HG02610 (cell line): ENCODE measurements at regions not wholly inside any gene's neighbourhood (a gene's known extent, or its start where the extent isn't known, plus 50 kb on each side); places are given as distances from the start of the nearest gene placed in this dataset.
"Not testable (repeated sequence)": the region's sequence is repeated elsewhere in the genome, so short reads cannot be mapped to it uniquely, and the experiment has no call there.

Source experiments
- ATAC-seq: cut with Tn5 transposase; IDR thresholded peaks from one replicate; pipeline ENCODE4 v1.9.1; 2021; ENCODE audit warnings: mild to moderate bottlenecking, moderate library complexity; ENCODE audit not compliant: unreplicated experiment

- no peak for ATAC-seq
Observed at GRCh38 chr6:11961923-11962322, 50.2 kb upstream of the HIVEP1 start.

- ATAC-seq = no peak
Observed at GRCh38 chr6:11960909-11961779, 51.0 kb upstream of the HIVEP1 start.

- no peak for ATAC-seq
Observed at GRCh38 chr6:11956781-11957180, 55.3 kb upstream of the HIVEP1 start.

- ATAC-seq = no peak
Observed at GRCh38 chr6:11953641-11954040, 58.5 kb upstream of the HIVEP1 start.

- ATAC-seq = no peak
Observed at GRCh38 chr6:11952316-11952715, 59.8 kb upstream of the HIVEP1 start.

GRCh38 chr6:11951868-11952267, 60.2 kb upstream of the HIVEP1 start:
- ATAC-seq = no peak

GRCh38 chr6:11950109-11950508, 62.0 kb upstream of the HIVEP1 start:
- ATAC-seq = no peak

- no peak for ATAC-seq
Observed at GRCh38 chr6:11947575-11947974, 64.5 kb upstream of the HIVEP1 start.

- ATAC-seq = no peak
Observed at GRCh38 chr6:11947063-11947462, 65.0 kb upstream of the HIVEP1 start.

GRCh38 chr6:11944111-11944510, 68.0 kb upstream of the HIVEP1 start:
- ATAC-seq = no peak

- ATAC-seq = no peak
Observed at GRCh38 chr6:11943060-11943459, 69.1 kb upstream of the HIVEP1 start.

GRCh38 chr6:11942185-11942864, 69.8 kb upstream of the HIVEP1 start:
- ATAC-seq = no peak

DNA sequence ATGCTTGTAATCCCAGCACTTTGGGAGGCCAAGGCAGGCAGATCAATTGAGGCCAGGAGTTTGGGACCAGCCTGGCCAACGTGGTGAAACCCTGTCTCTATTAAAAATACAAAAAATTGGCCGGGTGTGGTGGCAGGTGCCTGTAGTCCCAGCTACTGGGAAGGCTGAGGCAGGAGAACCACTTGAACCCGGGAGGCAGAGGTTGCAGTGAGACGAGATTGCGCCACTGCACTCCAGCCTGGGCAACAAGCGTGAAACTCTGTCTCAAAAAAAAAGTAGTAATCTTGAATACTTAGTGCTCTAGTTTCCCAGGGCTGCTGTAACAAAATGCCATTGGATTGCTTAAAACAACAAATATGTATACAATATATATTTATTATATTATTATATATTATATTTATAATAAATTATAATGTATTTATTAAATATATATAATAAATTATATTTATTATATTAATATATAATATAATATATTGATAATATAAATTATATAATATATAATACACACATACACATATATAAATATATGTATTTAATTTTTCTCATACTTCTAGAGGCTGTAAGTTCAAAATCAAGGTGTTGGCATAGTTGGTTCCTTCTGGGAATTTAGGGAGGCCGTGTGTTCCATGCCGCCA, 71.5 kb upstream of the HIVEP1 start:
- ATAC-seq = not testable (repeated sequence)

DNA sequence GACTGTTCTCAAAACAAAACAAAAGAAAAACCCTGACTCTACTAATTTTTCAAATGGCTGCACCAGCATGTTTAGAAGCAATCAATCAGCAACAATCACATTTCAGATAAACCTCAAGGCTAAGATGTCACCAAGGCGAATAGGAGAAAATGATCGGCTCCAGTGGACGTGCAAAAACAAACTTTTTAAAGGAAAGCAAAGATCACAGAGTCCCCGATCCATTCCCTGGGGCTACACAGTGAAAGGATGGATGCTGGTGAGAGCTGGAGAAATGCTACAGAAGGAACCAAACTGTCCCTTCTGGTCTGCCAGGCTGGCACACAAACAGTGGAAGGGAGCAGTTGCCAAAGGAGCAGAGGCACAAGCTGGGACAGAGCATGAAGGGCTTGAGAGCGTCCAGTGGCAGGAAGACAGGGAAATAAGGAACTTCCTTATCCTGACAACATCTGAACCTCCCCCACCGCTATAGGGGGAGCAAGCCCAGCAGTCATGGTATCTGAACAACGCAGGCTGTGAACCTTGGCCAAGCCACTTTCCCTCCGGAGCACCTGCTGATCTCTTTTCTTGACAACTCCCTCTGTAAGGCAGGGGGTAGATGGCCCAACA, 73.7 kb upstream of the HIVEP1 start:
- no peak for ATAC-seq

DNA sequence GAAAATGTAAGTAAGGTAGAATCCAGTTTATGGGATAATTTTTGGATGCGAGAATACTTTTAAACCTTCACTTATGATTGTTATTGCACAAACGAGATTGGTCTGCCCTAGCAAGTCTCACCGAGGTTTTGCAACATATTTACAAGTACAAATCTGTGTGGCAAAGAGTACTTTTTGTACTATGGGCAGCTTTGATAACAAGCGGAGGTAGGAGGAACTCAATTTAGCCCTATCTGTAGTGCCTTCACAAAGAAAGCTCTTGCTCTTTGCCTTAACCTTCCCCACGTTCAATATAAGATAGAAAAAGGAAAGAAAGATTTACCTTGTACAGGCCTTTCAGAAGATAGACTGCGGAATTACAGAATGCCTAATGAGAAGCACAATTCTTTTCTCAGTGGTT, 77.5 kb upstream of the HIVEP1 start:
- no peak for ATAC-seq

GRCh38 chr6:11932892-11933291, 79.2 kb upstream of the HIVEP1 start:
- not testable (repeated sequence) for ATAC-seq

DNA sequence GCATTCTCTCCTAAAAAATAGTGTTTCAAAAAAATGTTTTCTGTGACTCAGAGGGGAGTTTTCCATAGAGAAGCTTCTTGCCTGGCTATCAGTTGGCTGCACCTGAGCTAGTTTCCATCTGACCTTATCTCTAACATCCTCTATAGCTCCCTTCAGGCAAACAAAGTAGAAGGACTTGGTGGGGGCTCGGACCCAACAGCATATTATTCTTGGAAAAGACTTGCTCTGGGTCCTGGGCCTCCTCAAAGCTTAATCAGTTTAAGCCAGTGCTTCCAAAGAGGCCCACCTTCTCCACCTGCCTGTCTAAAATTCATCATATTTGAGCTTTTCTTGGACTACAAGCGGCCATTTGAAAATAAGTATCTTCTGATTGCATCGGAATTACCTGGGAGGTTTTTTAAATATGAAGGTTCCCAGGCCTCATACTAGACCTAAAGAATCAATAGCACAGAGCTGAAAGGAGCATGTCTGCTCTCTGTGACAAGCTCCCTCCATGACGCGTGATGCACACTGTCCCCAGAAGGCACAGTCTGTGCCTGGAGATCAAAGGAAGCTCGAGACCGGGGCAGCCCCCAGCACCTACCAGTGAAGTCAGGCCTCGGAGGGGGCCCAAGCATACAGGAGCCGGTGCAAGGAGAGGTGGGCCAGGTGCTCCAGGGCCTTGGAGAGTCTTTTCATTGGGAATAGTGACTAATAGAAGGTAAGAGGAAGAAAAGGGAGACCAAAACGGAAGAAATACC, 80.6 kb upstream of the HIVEP1 start:
- no peak for ATAC-seq

- not testable (repeated sequence) for ATAC-seq
Observed at GRCh38 chr6:11930834-11931233, 81.3 kb upstream of the HIVEP1 start.

GRCh38 chr6:11930240-11930639, 81.9 kb upstream of the HIVEP1 start:
- ATAC-seq = no peak

DNA sequence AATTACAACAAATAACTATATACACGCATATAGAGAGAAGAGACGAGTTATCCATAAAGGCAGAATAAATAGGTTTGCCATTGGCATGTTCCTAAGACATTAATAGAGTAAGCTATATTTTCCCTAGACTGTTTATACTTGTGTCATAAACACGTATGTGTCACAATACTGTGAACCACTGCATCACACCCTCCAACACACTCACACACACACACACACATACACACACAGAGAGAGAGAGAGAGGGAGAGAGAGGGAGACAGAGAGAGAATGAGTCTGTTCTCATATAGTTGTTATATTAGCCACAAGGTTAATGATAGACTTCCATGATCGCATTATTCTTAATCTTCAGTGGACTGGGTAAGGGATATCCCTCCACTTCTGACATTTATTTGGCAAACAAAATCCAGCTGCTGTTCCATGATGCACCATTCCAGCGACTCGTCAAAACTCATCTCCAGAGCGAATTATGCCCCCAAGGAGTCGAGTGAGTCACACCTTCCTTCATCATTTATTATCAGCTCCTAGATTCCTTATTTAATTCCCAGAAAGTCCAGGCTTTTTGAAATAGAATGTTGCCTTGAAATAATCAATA, 82.8 kb upstream of the HIVEP1 start:
- ATAC-seq = no peak
